H7 (cell line): ENCODE measurements at regions not wholly inside any gene's neighbourhood (a gene's known extent, or its start where the extent isn't known, plus 50 kb on each side); places are given as distances from the start of the nearest gene placed in this dataset.
"Not testable (repeated sequence)": the region's sequence is repeated elsewhere in the genome, so short reads cannot be mapped to it uniquely, and the experiment has no call there.

Experiments
- DNase-seq: peaks from one replicate; pipeline ENCODE4 v3.0.0; 2012
- H3K27me3 ChIP-seq: 2 replicates; pipeline ENCODE4 v1.6.0; 2011; ENCODE audit warnings: mild to moderate bottlenecking, low read length; ENCODE audit not compliant: control insufficient read depth, insufficient read depth
- H3K36me3 ChIP-seq: replicated peaks from 2 replicates; pipeline ENCODE4 v1.5.1; 2011; ENCODE audit warnings: low read length; ENCODE audit not compliant: control insufficient read depth, insufficient read depth
- H3K4me3 ChIP-seq: 2 replicates; pipeline ENCODE4 v1.5.1; 2011; ENCODE audit warnings: low read depth, mild to moderate bottlenecking, control low read depth, low read length, moderate library complexity; ENCODE audit not compliant: insufficient read depth

DNA sequence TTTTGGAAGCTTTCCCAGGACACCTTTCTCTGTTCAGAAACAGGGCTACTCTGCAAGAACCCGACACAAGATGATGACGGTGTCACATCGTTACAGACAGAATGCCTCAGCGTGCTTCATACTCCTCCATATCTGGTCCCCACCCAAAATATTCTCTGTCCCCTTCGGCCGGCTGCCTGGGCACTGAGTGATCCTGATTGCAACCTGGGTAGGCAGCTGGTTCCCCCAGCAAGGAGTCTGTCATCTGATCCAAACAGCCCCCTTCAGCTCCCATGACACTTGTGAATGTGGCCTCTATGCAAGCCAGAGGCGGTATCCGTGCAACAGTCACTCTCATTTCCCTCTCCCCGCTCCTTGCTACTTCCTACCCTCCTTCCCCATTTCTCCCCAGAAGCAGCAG, 431.7 kb upstream of the B3GAT1 start:
- no peak for DNase-seq
- Histone ChIP-seq H3K27me3 (no peaks in the 10 kb centered on the region), H3K4me3 (no peak overlapping the region), H3K36me3 (no peaks in the 10 kb centered on the region)

DNA sequence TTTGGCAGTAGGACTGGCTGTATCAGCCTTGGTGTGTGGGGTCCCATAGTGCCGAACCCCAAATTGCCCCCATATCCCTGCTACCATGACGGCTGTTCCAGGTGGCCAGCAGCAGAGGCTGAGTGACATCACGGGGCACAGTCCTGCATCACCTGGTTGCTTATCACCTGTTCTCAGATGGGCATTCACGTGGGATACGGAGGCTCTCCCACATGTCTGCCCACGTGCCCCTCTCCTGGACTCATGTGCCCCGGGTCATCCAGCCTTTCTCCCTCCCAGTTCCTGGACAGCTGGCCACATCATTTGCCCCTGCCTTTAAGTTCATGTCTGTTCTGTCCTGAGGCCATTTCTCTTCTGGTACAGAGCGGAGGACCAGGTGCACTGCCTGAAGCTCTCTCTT, 431.0 kb upstream of the B3GAT1 start:
- no peak for DNase-seq
- no peaks in the 10 kb centered on the region for H3K27me3 ChIP-seq
- H3K36me3 ChIP-seq: no peaks in the 10 kb centered on the region
- H3K4me3 ChIP-seq: no peak overlapping the region

DNA sequence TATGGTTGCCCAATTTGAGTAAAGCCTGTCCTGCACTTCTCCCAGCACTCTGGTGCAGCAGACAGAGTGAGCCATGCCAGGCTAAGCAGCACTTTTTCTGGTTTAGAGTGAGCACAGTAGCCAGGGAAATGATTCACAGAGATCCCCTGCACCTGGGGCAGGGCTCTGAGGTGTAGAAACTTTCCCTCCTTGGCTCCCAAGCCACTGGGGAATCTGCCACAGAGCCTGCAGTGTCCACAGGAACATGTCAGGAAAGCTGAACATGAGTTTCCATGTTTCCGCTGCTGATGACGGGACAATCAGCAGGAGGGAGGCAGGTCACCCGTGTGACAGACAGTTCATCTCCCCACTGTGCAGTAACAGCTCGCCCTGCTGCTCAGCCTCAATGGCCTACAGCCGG, 429.9 kb upstream of the B3GAT1 start:
- H3K27me3 ChIP-seq: no peaks in the 10 kb centered on the region
- no peak overlapping the region for H3K4me3 ChIP-seq
- DNase-seq: peak; percentile 13
- no peaks in the 10 kb centered on the region for H3K36me3 ChIP-seq

DNA sequence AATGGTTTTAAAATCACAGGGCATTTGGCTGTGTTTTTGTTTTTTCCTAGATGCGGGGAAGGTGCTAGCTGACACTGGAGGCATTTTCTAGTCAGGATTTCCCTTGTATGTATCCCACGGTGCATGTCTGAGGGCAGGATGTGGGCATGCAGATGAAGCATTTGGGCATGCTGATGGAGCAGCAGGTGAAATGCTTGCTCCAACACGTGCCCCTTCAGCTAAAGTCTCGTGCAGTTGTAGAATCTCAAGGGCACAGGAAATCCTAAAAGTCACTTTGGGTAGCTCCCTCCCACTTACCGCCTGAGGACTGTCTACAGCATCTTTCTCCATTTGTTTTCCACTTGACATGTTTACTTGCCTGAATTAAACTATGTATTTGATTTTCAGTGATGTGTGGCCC, 429.4 kb upstream of the B3GAT1 start:
- DNase-seq: peak; percentile 5
- H3K36me3 ChIP-seq: no peaks in the 10 kb centered on the region
- no peaks in the 10 kb centered on the region for H3K27me3 ChIP-seq
- H3K4me3 ChIP-seq: no peak overlapping the region

DNA sequence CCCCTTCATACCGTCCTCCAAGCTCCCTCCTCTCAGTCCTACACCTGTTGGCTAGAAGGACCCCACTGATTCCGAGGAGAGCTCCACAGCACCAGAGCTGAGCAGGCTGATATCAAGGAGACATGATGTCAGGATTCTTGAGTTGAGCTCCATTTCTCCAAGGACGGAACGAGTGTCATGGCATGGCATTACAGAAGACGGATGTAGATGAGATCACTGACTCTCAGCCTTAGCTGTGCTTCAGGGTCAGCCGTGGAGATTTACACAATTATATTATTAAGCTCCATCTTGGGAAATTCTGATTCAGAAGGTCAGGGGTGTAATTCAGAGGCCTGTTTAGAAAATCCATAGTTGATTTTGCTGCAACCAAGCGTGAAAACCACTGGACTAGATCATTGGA, 428.9 kb upstream of the B3GAT1 start:
- no peak for DNase-seq
- H3K36me3 ChIP-seq: no peaks in the 10 kb centered on the region
- no peaks in the 10 kb centered on the region for H3K27me3 ChIP-seq
- no peak overlapping the region for H3K4me3 ChIP-seq

DNA sequence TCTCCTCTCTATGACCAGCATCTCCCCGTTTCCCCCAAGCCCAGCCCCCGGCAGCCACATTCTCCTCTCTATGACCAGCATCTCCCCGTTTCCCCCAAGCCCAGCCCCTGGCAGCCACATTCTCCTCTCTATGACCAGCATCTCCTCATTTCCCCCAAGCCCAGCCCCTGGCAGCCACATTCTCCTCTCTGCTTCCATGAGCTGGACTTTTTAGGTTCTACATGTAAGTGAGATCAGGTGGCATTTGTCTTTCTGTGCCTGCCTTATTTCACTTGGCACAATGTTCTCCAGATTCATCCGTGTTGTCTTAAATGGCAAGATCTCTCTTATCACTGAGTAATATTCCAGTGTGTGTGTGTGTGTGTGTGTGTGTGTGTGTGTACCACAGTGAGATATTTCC, 428.1 kb upstream of the B3GAT1 start:
- not testable (repeated sequence) for DNase-seq, H3K4me3 ChIP-seq, H3K36me3 ChIP-seq, H3K27me3 ChIP-seq

DNA sequence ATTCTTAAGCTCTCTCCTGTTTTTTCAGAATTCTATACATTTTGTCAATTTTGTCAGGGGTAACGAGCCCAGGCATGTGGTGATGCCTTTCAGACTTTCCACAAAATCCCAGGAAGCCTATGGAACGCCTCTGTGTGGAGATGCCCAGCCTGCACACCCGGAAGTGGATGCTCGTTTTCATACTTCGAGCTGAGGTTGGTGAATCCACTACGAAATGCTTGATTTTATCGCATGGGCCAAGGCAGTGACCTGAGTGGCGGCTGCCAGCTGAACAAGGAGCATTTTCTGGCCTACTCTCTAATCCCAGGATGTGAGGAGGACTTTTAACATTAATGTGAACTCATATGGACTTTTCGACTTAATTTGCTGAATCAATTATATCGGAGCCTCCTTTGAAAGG, 426.7 kb upstream of the B3GAT1 start:
- no peak for DNase-seq
- no peaks in the 10 kb centered on the region for H3K27me3 ChIP-seq
- H3K36me3 ChIP-seq: no peaks in the 10 kb centered on the region
- H3K4me3 ChIP-seq: no peak overlapping the region

DNA sequence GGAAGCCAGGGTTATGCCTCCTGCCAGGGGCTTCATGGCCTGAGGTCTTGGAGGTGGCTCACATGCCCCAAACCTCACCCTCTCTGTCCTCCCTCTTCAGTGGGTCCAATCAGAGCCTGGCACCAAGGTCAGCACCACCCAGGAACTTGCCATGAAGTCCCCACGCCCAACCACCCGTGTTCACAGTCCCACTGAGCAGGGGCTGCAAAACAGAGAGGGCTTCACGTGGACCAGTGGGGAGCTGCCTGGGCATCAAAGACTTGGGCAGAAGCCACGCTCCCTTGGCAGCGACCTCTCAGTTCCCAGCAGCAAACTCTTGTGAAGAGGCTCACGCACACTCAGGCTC, 425.8 kb upstream of the B3GAT1 start:
- no peak overlapping the region for H3K4me3 ChIP-seq
- peak; percentile 5 for DNase-seq
- H3K36me3 ChIP-seq: no peaks in the 10 kb centered on the region
- H3K27me3 ChIP-seq: no peaks in the 10 kb centered on the region

DNA sequence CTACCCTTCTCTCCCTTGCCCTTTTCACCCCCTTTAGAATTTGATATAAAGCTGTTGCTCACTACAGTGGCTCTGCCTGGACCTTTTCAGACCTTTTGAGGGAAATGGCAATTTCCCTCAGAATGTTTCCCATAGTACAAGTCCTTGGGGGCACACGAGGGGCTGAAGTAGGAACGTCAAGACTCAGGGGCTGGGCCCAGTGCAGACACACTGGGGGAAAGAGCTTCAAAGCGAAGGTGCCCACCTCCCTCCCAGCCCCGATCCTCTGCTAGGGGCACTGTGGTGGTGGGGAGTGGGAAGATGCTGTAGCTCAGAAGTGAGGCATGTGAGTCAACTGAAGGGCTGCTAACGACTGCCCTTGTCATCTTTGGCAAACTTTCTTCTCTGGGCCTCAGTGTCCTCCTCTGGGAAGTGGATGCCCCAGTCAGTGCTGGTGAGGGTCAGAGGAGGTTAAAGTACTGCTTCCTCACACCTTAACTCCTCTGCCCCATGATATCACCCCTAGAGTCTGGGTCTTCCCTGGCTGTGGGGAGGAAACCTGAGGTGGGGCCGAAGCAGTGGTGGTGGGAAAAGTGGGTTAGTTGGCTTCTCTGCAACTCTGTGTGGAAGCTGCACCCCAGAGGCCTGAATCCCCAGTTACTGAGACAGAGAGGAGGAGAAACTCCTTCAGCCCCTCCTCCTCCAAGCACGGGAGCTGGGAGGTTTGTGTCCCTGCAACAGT, 425.3 kb upstream of the B3GAT1 start:
- no peak for DNase-seq
- Histone ChIP-seq H3K36me3 (no peaks in the 10 kb centered on the region), H3K27me3 (no peaks in the 10 kb centered on the region), H3K4me3 (no peak overlapping the region)

DNA sequence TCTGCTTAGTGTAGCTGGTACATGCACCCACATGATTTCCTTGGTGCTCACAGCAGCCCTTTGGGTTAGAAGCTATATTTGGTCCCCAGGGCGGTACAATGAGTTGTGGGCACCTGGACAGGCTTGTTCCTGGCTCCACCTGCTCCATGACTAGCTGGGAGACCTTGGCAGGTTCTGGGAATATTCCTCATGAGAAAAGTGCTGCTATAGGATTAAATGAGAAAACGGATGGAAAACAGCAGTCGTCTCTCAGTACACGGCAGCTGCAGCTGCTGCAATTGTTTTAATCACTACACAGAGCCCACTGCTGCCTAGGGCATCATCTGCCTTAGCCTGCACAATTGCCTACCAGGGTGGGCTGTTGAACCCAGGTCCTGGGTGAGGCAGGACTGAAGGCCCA, 424.5 kb upstream of the B3GAT1 start:
- DNase-seq: no peak
- Histone ChIP-seq H3K36me3 (no peaks in the 10 kb centered on the region), H3K27me3 (no peaks in the 10 kb centered on the region), H3K4me3 (no peak overlapping the region)

DNA sequence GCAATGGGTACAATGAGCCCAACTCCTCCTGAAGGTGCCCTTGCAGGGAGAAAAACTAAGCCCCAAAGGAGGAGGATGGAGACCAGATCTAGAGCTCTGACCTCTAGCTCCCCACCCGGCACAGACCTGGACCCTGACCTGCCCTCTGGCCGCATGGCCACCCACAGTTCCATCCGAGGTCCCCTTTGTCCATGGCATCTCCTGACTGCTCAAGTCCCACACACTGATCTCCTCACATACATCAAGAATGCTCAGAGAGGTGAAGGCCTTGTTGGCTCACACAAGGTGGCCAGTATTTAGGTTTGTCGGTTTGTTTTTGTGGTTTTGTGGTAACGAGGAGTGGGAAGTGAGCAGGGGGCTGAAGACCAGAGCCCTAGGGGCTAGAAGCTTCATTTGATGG, 423.5 kb upstream of the B3GAT1 start:
- no peaks in the 10 kb centered on the region for H3K36me3 ChIP-seq
- no peaks in the 10 kb centered on the region for H3K27me3 ChIP-seq

DNA sequence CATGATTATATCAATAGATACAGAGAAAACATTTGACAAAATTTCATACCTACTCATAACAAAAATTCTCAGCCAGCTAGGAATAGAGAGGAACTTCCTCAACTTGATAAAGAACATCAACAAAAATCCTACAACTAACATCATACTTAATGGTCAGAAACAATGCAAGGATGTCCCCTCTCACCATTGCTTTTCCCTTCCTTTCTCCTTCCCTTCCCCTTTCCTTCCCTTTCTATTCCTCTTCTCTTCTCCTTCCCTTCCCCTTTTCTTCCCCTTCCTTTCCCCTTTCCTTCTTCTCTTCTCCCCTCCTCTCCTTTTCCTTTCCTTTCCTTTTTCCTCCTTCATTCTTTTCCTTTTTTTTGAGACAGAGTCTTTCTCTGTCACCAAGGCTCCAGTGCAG, 418.3 kb upstream of the B3GAT1 start:
- H3K27me3 ChIP-seq: no peaks in the 10 kb centered on the region
- no peak for DNase-seq
- H3K4me3 ChIP-seq: no peak overlapping the region
- no peaks in the 10 kb centered on the region for H3K36me3 ChIP-seq

More for the DNA sequence above, 423.5 kb upstream of the B3GAT1 start:
- DNase-seq: no peak
- no peak overlapping the region for H3K4me3 ChIP-seq

DNA sequence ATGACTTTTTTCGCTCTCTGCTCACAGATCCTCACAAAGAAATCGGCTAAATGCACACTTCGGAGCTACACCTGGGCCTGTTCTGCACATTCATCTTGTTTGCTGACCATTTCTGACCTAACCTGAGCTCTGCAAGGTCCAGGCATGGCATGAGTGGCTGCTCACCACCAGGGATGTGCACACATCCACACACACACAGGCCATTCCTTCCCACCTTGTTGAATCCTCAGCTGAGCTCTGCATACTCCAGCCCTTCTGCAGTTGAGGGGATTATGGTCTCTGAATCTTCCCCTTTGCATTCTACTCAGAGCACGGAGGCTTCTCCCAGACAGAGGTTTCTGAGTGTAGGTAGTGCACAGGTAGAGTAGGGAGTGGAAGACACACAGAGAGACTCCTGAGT, 411.9 kb upstream of the B3GAT1 start:
- Histone ChIP-seq H3K27me3 (no peaks in the 10 kb centered on the region), H3K36me3 (no peaks in the 10 kb centered on the region), H3K4me3 (no peak overlapping the region)
- DNase-seq: no peak

DNA sequence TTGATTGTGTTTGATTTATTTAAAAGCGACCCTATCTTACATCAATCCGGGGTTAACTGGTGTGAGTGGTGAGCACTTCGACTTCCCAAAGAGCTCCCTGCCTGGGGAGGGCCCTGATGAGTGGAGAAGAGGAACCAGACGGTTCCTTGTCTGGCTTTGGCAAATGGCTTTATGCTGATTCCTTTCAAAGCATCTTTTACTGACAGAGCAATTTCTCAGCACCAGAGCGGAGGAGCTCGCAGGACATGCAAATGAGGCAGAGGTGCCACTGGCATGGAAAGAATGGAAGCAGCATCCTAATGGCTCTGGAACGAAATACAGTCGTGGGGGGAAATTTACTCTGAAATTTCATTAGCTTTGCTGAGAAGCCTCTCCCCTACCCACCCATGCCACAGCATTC, 410.9 kb upstream of the B3GAT1 start:
- DNase-seq: peak; percentile 7
- H3K4me3 ChIP-seq: no peak overlapping the region
- no peaks in the 10 kb centered on the region for H3K27me3 ChIP-seq
- no peaks in the 10 kb centered on the region for H3K36me3 ChIP-seq

DNA sequence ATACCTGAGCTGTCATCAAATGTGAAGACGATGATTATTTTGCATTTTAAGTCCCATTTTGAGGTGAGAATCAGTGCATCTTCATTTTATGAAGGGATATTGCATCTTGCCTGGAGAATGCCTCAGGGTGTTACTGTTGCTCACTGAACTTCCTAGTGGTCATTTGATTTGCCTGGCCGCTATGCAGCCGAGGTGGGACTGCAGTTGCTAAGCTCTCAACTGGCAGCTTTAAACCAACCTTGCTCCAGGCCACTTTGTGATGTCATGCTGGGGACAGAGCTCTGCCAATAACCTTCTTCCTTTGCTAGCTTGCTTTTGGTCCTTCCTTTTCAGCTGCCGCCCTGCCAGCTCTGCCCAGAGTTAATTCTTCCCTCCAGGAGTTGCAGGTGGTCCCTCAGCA, 409.4 kb upstream of the B3GAT1 start:
- H3K4me3 ChIP-seq: no peak overlapping the region
- H3K27me3 ChIP-seq: no peaks in the 10 kb centered on the region
- no peak for DNase-seq
- no peaks in the 10 kb centered on the region for H3K36me3 ChIP-seq

DNA sequence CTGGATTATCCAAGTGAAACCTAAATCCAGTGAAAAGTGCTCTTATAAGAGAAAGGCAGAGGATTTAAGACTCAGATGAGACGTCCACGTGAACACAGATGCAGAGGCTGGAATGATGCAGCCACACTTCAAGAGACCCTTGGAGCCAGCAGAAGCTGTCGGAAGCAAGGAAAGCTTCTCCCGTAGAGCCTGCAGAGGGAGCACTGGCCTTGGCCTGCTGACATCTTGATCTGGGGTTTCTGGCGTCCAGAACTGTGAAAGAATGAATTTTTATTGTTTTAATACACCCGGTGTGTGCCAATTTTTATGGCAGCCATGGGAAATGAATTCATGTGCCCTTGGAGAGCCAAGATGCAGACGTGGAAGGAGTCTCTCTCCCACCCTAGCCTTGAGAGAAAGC, 407.0 kb upstream of the B3GAT1 start:
- Histone ChIP-seq H3K36me3 (no peaks in the 10 kb centered on the region), H3K27me3 (no peaks in the 10 kb centered on the region), H3K4me3 (no peak overlapping the region)
- DNase-seq: peak; percentile 37
